HEK293 (cell line): ENCODE measurements at regions not wholly inside any gene's neighbourhood (a gene's known extent, or its start where the extent isn't known, plus 50 kb on each side); places are given as distances from the start of the nearest gene placed in this dataset.

Experiments
- CTCF ChIP-seq: fragments of 450-650 bp; formaldehyde crosslinking; IDR thresholded peaks from 2 replicates; pipeline ENCODE4 v1.5.1; 2016; ENCODE audit warnings: missing biosample characterization, missing genetic modification characterization
- ZNF433 ChIP-seq: fragments of 450-650 bp; formaldehyde crosslinking; IDR thresholded peaks from 2 replicates; pipeline ENCODE4 v1.5.1; 2016; ENCODE audit warnings: missing biosample characterization, missing genetic modification characterization, low read depth
- ZNF600 ChIP-seq: fragments of 450-650 bp; formaldehyde crosslinking; IDR thresholded peaks from 2 replicates; pipeline ENCODE4 v1.5.1; 2016; ENCODE audit warnings: missing biosample characterization, missing genetic modification characterization
- ZNF610 ChIP-seq: fragments of 450-650 bp; formaldehyde crosslinking; IDR thresholded peaks from 2 replicates; pipeline ENCODE4 v1.5.1; 2016; ENCODE audit warnings: missing biosample characterization, missing genetic modification characterization, borderline replicate concordance
- ZNF692 ChIP-seq: fragments of 450-650 bp; formaldehyde crosslinking; IDR thresholded peaks from 2 replicates; pipeline ENCODE4 v1.5.1; 2016; ENCODE audit warnings: missing biosample characterization, missing genetic modification characterization

- TF ChIP-seq ZNF433 (tag by site-specific recombination) (no peak), ZNF600 (tag by site-specific recombination) (no peak), CTCF (tag by site-specific recombination) (no peak), ZNF692 (tag by site-specific recombination) (no peak), ZNF610 (tag by site-specific recombination) (no peak)
These were observed 215.6 kb upstream of the DMAC1 start for GRCh38 chr9:8014997-8015682.
